NCI-H2196 (cell line): ENCODE measurements at regions not wholly inside any gene's neighbourhood (a gene's known extent, or its start where the extent isn't known, plus 50 kb on each side); places are given as distances from the start of the nearest gene placed in this dataset.
"Not testable (repeated sequence)": the region's sequence is repeated elsewhere in the genome, so short reads cannot be mapped to it uniquely, and the experiment has no call there.

Experiments used
- DNase-seq: peaks from one replicate; lab custom pipeline; 2025; ENCODE audit not compliant: unreplicated experiment; lab: John Stamatoyannopoulos, UW

- DNase-seq, result not testable (repeated sequence)
Measured at GRCh38 chr14:49031710-49032109, 554.5 kb downstream of the RPS29 start.

- no peak for DNase-seq
Measured at GRCh38 chr14:49019467-49020115, 566.6 kb downstream of the RPS29 start.

GRCh38 chr14:49017447-49017846, 568.7 kb downstream of the RPS29 start:
- DNase-seq, result no peak

- no peak for DNase-seq
Measured at GRCh38 chr14:49016381-49016780, 569.8 kb downstream of the RPS29 start.

- no peak for DNase-seq
Measured at GRCh38 chr14:49014476-49014875, 571.7 kb downstream of the RPS29 start.

GRCh38 chr14:49008363-49008762, 577.8 kb downstream of the RPS29 start:
- DNase-seq, result no peak

- no peak for DNase-seq
Measured at GRCh38 chr14:48991141-48991540, 595.0 kb downstream of the RPS29 start.

GRCh38 chr14:48983351-48983888, 602.8 kb downstream of the RPS29 start:
- DNase-seq, result no peak

GRCh38 chr14:48974994-48975393, 611.2 kb downstream of the RPS29 start:
- DNase-seq, result no peak

- no peak for DNase-seq
Measured at GRCh38 chr14:48973151-48973550, 613.0 kb downstream of the RPS29 start.

GRCh38 chr14:48970943-48971342, 615.2 kb downstream of the RPS29 start:
- DNase-seq, result no peak

- DNase-seq, result no peak
Measured at GRCh38 chr14:48967419-48967818, 618.8 kb downstream of the RPS29 start.

GRCh38 chr14:48963231-48963790, 622.9 kb downstream of the RPS29 start:
- DNase-seq, result no peak

GRCh38 chr14:48957486-48957885, 628.7 kb downstream of the RPS29 start:
- no peak for DNase-seq

- no peak for DNase-seq
Measured at GRCh38 chr14:48955857-48956256, 630.3 kb downstream of the RPS29 start.

- DNase-seq, result no peak
Measured at GRCh38 chr14:48954446-48954845, 631.7 kb downstream of the RPS29 start.

GRCh38 chr14:48944809-48945208, 641.4 kb downstream of the RPS29 start:
- no peak for DNase-seq

GRCh38 chr14:48943913-48944312, 642.3 kb downstream of the RPS29 start:
- DNase-seq, result no peak

GRCh38 chr14:48937541-48938195, 648.5 kb downstream of the RPS29 start:
- DNase-seq, result no peak

- no peak for DNase-seq
Measured at GRCh38 chr14:48936849-48937248, 649.3 kb downstream of the RPS29 start.

- DNase-seq, result no peak
Measured at GRCh38 chr14:48936362-48936761, 649.8 kb downstream of the RPS29 start.

GRCh38 chr14:48925184-48925583, 661.0 kb downstream of the RPS29 start:
- no peak for DNase-seq
